HG03432 (cell line): ENCODE measurements at regions not wholly inside any gene's neighbourhood (a gene's known extent, or its start where the extent isn't known, plus 50 kb on each side); places are given as distances from the start of the nearest gene placed in this dataset.

Experiments
- ATAC-seq: cut with Tn5 transposase; IDR thresholded peaks from one replicate; pipeline ENCODE4 v1.9.1; 2021; ENCODE audit warnings: mild to moderate bottlenecking, moderate library complexity; ENCODE audit not compliant: unreplicated experiment

DNA sequence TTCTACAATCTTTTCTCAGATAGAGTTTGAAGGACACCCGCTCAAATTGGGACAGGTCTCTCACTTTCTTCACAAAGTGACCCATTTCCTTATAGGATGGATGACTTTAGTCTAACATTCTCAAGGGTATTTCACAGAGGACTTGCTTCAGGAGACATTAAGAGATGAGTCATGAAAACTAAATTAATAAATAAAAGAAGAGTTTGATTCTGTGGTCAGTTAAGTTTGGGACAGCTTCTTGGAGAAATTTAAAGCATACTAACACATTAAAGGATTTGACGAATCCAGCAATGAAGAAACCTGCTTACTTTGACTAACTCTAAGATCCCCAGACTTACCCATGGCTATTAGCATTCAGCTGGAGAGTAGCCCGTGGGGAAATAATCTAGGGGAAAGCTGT is 95.6 kb upstream of the RAB3GAP2 start:
- no peak for ATAC-seq

DNA sequence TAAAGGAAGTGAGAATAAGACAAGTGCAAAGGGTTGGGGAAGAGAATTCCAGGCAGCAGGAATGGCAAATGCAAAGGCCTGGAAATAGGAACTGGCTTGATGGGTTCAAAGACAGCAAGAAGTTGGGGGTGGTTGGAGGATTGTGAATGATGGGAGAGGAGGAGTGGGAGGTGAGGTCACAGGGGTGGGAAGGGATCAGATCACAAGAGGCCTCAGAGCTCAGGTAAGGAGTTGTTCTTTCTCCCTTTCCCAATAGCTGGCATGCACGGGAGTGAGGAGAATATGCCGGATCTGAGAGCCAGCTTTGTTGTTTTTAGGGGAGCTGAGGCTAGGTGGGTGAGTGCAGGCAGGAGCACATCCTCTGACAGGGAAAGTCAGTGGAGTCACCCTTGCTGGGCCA is 94.0 kb upstream of the RAB3GAP2 start:
- no peak for ATAC-seq

DNA sequence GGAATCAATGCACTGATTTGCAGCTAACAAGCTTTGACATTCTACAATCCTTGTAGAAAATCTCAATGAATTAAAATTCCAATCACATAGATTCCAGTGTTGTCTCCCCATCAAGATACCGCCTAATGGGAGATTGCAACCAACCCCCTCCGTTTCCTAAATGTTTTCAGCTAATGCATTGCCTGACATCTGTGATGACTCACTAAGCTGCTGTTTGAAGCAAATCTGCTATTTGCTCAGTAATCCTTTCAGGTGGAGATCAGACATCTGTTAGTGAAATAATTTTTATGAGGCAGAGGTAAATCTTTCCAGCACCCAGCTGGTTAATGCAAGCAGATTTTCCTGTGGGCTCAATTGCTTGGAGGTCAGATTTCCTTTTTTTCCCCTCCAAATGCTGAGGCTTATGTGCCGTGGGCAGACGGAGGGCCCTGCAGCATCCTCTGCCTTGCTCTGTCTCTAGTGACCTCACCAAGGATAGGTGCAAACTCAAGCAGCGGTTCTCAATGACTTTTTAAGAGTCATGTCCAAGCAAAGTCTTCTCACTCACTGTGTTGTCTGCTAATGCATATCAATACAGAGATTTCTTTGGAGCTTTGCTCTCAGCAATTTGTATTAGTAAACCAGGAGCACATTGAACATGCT is 91.1 kb upstream of the RAB3GAP2 start:
- no peak for ATAC-seq

DNA sequence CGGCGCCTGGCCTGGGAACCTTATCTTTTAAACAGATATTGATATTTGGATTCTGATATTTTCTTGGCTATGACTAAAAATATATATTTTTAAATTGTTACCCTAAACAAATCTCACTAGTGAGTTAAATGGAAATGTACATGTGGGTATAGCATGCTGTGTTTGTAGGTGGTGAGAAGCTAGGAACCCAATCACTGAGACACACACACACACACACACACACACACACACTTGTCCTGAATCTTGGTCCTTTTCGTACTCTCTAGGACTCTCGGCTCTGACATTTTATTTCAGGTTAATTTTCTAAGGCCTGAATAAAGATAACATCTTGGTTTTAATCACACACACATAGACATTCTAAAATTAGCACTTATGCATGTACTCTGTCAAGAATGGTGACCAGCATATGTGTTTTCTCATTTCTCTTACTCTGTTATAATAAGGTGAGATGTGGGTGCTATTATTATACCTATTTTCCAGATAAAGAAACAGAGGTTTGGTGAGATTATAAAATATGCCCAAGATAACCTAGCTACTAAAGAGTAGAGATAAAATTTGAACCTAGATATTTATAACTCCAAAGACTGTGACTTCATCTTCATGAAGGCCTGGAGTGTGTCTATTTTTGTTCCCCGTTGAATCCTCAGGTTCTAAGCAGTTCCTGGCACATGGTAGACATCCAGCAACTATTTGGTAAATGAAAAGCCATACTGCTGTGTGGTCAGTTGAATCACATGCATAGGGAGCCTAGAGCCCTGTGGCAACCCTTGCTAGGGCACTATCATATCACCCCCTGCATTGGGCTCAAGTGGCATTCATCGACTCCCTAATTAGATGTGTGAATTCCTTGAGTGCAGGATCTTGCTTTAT is 85.0 kb upstream of the RAB3GAP2 start:
- no peak for ATAC-seq

DNA sequence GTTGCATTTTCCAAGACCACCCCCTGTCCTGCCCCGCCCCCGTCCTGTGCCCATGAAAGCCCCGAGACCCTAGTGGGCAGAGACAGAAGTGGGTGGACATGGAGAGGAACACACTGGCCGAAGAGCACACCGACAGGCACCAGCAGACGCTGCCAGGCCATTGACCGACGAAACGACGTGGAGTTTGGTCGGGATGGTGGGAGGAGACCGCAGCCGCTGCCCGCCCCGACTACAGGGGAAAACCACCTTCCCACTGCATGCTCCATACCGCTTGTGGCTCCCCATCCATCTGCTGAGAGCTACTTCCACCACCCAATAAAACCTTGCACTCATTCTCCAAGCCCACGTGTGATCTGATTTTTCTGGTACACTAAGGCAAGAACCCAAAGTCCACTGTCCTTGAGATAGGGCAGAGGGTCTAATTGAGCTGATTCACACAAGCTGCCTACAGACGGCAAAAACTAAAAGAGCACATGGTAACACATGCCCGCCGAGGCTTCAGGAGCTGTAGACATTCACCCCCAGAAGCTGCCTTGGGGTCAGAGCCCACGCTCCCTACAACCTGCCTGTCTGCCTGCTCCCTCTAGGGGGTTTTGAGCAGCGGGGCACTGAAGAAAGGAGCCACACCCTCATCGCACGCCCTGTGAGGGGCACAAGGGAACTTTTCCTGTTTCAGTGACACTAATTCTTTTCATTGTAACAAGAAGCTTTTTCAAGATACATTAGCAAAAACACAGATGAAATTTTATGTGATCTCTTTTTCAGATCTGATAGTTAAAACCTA is 81.2 kb upstream of the RAB3GAP2 start:
- ATAC-seq: no peak

DNA sequence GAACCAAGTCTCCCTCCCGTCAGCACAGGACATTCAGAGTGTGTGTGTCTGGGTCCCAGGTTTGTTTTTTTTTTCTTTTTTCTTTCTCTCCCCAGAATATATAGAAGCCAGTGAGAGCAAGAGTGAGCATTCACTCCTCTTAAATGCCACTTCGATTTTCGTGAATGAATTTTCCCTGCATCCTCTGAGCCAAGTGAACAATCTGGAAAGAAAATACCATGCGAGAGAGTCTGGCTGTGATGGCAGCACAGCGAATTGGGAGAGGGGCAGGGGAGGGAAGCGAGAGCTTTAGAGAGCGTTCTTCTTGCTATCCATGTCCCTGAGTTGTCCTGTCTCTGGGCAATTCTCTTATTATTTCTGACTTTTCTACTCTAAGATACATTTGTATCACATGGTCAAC is 76.0 kb upstream of the RAB3GAP2 start:
- ATAC-seq: no peak

DNA sequence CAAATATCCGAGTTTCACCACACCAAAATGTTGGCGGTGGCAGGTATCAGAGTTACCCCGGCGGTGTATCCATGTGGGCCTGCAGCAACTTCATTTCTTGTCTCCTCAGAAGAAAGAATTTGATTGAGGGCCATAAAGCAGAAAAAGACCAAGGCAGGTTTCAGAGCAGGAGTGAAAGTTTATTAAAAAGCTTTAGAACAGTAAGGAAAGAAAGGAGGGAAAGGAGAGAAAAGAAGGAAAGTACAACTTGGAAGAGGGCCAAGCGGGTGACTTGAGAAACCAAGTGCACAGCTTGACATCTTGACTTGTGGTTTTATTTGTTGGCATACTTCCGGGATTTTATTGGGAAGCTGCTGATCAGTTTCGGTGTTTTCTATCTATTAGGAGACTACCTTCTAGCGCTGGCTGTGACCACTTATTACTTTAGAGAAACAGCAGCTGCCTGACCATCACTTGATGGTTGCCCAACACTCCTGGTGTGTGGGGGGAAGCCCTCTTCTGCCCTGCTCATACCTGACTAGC is 75.5 kb upstream of the RAB3GAP2 start:
- no peak for ATAC-seq

DNA sequence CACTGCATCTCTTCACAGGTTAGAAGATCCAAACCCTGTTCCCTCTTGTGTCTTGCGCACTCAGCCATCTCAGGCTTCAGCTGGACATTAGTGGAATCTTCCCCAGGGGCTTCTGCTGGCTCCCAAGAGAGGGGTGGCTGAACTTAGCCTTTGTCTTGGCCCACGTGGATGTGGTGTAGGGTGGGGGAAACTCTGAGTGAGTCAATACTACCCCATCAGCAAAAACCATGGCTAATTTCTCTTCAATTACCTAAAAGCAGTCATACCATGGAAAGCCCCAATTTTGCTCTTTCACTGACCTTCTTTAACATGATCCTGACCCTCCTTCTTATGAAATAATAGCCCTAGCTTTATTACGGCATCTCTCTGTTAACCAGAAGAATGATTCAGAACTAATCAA is 72.5 kb upstream of the RAB3GAP2 start:
- ATAC-seq: peak; percentile 81

DNA sequence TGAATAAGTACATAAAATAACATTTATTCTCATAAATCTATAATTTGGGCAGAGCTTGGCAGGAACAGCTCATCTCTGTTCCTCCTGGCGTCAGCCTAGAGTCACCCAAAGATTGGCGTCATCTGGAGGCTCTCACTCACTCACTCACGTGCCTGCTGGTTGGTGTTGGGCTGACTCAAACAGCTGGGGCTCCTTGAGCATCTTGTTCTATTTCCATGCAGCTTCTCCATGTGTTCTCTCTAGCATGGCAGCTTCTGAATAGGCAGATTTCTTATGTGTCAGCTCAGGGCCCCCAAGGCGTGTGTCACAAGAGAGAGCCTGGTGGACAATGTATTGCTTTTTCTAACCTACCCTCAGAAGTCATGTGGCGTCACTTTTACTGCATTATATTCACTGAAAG is 70.6 kb upstream of the RAB3GAP2 start:
- ATAC-seq: no peak

DNA sequence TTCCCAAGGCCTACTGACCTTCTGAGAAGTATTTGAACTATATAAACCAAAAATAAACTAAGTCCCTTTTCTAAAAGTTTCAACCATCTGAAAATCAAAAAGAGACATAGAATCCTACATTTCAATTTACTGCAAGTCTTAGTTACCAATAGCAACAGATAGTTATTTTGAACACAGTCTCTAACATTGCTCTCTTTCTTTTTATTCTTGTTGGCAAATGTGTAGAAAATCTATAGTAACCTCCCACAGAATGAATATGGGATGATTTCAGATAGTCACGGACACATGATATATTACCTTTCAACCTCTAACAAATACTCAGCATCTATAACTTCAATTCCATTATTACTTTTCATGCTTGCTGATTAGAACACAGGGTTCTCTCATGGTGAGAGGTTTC is 68.9 kb upstream of the RAB3GAP2 start:
- no peak for ATAC-seq

DNA sequence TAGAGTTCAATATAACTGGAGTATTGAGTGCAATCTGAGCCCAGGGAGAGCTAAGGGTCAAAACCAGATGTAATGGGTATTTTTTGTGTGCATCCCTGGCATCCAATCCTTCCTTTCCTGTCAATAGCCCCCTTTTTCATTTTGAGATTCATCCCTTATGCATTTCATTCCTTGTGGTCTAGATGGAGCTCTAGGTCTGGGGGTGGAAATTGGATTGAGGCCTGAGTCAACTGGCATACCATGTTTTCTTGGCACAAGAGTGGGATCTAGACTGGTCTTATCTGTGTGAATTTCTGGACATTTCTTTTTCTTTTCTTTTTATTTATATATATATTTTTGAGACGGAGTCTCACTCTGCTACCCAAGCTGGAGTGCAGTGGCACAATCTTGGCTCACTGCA is 67.3 kb upstream of the RAB3GAP2 start:
- no peak for ATAC-seq

DNA sequence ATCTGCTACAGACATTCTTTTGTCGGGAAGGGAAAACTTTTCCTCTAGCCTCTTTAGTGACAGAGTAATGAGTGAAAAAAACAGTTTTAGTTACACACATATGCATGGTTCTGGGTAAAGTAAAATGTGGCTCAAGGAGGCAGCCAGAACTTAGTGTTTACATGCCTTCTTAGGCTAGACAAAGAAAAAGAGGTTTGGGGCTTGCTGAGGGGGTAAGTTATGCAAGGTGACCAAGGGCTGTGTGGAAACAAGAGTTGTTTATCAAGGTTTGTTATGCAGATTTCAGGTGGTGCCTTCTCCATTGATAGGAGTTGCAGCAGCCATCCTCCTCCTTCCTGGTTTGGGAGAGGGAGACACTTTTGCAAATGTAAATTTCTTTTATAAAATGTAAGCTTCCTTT is 66.5 kb upstream of the RAB3GAP2 start:
- no peak for ATAC-seq

DNA sequence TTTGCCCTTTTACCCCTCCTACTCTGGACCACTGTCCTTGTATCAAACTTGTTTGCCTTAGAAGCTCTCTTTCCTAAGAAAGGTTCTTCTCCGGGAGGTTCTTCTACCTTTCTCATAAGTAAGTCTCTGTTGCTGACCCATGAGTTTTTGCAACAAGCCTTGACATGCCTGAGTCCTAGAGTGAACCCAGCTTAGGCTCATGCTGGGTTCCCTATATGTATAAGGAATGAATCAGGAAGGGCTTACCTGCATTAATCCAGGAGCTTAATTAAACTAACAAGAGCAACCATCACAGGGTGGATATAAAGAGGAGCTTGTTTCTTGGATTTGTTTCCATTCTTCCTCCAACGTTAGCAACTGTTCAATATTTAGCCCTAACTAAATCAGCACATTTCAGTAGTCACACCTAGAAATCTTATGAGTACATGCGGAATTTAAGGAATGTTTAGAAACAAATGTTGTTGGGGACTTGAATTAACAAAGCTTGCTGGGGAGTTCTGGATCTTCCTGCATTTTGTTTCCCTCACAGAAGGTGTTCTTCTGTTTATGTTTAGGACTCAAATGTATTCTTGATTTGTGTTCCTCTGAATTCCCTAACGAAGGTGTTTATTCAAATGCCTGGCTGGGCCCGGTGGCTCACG is 64.3 kb upstream of the RAB3GAP2 start:
- ATAC-seq: no peak

DNA sequence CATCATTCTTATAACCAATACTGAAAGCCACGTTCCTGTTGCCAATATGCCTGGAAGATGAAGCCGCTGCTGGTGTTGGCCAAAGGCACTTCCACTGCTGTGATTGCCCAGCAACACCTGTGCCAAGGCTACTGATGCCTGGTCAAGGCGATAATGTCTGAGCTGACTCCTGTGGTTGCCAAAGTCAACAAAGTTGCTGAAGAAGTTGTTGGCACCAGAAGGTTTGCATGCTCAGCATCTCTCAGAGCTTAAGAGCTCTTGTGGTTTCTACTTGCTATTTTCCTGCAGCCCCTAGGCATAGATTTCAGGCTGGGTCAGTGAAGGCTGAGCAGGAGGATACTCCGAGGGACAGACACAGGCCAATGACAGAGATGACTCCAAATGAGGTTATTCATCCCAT is 63.4 kb upstream of the RAB3GAP2 start:
- ATAC-seq: no peak

DNA sequence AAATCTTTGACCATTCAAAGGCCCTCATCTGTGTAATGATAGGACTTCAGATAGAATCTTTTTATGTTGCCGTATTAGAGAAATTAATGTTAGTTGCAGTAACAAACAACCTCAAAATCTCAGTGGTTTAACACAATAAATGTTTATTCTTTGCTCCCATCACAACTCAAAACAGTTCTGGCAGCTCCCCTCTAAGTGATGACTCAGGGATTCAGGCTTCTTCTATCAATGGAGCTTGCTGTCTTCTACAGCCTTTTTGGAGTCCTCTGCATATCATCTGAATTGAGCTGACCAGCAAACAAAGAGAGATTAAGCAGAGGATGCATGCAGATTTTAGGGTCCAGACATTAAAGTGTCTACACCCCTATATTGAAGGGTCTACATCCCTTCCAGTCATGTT is 59.1 kb upstream of the RAB3GAP2 start:
- ATAC-seq: no peak

DNA sequence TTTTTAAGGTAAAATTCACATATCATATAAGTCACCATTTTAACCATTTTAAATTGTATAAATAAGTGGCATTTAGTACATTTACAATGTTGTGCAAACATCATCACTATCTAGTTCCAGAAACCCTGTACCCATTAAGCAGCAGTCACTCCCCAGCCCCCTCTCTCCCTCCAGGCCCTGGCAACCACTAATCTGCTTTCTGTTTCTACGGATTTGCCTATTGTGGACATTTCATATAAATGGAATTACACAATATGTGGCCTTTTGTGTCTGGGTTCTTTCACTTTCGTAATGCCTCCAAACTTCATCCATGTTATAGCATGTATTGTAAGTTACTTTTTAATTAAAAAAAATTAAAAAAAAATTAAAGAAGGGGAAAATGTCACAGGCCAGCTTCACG is 58.0 kb upstream of the RAB3GAP2 start:
- ATAC-seq: no peak

DNA sequence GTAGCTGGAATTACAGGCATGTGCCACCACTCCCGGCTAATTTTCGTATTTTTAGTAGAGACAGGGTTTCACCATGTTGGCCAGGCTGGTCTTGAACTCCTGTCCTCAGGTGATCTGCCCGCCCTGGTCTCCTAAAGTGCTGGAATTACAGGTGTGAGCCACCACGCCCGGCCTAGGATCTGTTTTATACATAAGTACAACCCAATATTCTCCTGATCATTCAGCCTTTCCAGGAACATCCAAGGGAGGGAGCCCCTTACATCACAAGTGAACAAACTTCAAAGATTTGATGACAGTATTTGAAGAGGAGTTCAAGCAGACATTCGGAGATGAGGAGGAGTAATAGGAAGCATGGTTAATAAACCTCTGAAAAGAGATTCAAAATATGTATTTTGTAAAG is 54.9 kb upstream of the RAB3GAP2 start:
- no peak for ATAC-seq

DNA sequence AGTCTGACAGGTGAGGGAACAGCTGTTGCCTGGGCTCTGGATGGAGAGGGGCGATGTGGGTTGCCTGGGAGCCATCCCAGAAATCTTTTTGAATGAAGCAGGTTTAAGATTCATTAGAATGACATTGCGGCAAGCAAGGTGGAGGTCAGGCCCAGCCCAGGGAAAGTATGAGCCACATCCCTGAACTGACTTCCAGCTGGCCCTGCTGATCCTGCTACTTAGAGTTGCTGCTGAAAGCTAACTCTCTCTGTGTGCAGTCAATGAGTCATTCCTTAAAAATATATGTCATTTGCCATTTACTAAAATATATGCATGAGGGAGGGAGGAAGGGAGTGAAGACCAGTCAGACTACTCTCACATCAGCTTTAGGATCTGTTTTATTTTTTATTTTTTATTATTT is 54.3 kb upstream of the RAB3GAP2 start:
- peak; percentile 39 for ATAC-seq

DNA sequence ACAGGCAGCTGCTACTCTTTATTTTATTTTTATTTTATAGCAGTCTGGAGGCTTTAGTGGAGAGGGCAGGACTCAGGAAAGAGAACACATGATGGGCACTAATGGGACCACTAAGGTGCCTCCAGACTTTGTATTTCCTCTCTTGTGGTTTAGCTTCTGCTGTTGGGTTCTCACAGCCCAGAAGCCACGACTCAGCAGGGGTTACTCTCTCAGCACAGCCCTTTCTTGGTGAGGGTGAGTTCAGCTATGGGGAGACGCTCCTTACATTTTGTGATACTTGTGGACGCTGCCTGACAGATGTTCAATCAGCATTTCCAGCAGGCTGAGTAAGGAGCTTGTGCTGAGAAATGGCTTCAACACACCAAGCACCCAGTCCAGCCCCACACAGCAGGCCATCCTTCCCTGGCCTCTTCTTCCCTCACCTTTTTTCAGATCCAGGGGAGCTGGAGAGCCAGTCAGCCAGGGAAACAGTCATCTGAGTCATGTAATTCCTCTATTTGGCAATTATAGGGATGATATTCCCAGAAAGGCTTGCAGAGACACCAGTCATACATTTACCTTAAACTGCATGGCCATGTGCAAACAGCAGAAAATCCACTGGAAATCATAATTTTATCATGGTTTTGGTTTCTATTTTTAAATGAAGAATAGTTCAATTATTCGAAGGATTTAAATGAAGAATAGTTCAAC is 53.2 kb upstream of the RAB3GAP2 start:
- no peak for ATAC-seq

DNA sequence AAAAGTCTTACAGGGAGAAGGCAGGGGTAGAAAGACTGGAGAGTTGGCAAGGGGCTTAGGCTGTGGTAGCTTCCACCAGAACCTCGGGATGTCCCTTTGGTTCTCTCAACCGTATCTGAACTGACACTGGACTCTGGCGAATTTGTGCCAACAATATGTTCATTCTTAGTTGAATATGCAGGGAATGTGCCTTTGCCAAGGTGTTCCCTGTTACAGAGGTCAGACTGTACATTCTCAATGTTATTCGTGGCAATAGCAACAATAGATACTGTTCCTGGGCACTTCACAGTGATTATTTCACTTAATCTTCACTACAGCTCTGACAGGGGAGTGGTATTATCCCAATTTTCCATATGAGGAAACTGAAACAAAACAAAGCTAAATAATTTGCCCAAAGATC is 51.5 kb upstream of the RAB3GAP2 start:
- no peak for ATAC-seq

DNA sequence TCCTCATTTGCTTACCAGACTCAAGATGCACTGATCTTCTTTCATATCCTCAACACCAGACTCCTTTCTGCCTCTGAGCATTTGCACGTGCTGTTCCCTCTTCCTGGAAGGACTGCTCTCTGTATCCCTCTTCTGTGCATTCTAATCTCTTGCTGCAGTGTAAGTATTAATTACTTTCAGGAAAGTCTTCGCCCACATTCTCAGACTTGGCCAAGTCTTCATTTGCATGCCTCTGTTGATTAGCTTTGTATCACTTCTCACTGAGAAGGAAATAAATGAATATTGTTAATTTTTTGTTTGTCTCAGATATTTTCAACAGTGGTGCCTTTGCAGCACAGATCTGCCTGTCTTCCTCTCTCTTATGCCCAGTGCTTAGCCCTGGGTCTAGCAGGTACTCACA is 50.3 kb upstream of the RAB3GAP2 start:
- no peak for ATAC-seq
